Activated naive CD4-positive, alpha-beta T cell treated with anti-CD3 and anti-CD28 coated beads, Interleukin-2, amount 50 U/mL, for 24 hours (primary cell): ENCODE measurements at regions not wholly inside any gene's neighbourhood (a gene's known extent, or its start where the extent isn't known, plus 50 kb on each side); places are given as distances from the start of the nearest gene placed in this dataset.
A peak's percentile ranks its signal among the peaks of the same experiment; 100 is the strongest.

ENCODE experiments used
- H3K27ac Mint-ChIP-seq: one replicate; pipeline ENCODE4 v1.8.0; 2021; ENCODE audit warnings: mild to moderate bottlenecking, mixed read lengths
- H3K27me3 Mint-ChIP-seq: one replicate; pipeline ENCODE4 v1.8.0; 2021; ENCODE audit warnings: mixed read lengths
- H3K36me3 Mint-ChIP-seq: one replicate; pipeline ENCODE4 v1.8.0; 2021; ENCODE audit warnings: mixed read lengths
- H3K4me1 Mint-ChIP-seq: one replicate; pipeline ENCODE4 v1.8.0; 2021; ENCODE audit warnings: mixed read lengths
- H3K4me3 Mint-ChIP-seq: one replicate; pipeline ENCODE4 v1.8.0; 2021; ENCODE audit warnings: mild to moderate bottlenecking, mixed read lengths
- H3K9me3 Mint-ChIP-seq: one replicate; pipeline ENCODE4 v1.8.0; 2021; ENCODE audit warnings: mixed read lengths

DNA sequence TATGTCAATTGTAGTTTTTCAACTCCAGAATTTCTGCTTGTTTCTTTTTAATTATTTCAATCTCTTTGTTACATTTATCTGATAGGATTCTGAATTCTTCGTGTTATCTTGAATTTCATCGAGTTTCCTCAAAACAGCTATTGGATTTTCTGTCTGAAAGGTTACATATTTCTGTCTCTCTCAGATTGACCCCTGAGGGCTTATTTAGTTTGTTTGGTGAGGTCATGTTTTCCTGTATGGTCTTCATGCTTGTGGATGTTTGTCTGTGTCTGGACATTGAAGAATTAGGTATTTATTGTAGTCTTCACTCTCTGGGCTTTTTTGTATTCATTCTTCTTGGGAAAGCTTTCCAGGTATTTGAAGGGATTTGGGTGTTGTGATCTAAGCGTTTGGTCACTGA lies 85.6 kb downstream of the SNAPC1 start:
- H3K4me1 Mint-ChIP-seq, result no peaks in the 10 kb centered on the region

DNA sequence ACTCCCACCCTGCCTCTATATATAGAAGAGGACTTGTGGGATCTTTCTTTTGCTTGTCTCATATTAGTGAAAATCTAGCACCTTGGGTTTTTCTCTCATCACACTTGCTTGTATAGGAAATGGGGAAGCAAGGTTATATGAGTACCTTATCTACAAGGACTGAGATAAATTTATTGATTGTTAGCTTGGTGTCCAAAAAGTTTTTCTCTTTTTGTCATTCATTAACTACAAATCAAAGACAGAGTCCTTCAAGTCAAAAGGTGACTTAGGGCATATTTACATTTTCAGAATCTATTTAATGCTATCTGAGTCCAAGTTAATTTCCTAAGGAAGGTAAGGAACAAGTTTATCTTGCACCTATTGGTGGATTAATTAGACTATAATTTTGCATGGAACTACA lies 92.7 kb downstream of the SNAPC1 start:
- H3K4me3 Mint-ChIP-seq, result no peak overlapping the region
- peaks cover 1% of the 10 kb centered on the region for H3K36me3 Mint-ChIP-seq
- H3K9me3 Mint-ChIP-seq, result no peaks in the 10 kb centered on the region
- H3K27ac Mint-ChIP-seq, result no peak overlapping the region
- H3K27me3 Mint-ChIP-seq, result peaks cover 12% of the 10 kb centered on the region
- no peaks in the 10 kb centered on the region for H3K4me1 Mint-ChIP-seq

More for the DNA sequence above, 85.6 kb downstream of the SNAPC1 start:
- no peaks in the 10 kb centered on the region for H3K9me3 Mint-ChIP-seq
- no peak overlapping the region for H3K4me3 Mint-ChIP-seq
- H3K27me3 Mint-ChIP-seq, result peaks cover 4% of the 10 kb centered on the region
- H3K36me3 Mint-ChIP-seq, result peaks cover 1% of the 10 kb centered on the region
- H3K27ac Mint-ChIP-seq, result no peak overlapping the region

DNA sequence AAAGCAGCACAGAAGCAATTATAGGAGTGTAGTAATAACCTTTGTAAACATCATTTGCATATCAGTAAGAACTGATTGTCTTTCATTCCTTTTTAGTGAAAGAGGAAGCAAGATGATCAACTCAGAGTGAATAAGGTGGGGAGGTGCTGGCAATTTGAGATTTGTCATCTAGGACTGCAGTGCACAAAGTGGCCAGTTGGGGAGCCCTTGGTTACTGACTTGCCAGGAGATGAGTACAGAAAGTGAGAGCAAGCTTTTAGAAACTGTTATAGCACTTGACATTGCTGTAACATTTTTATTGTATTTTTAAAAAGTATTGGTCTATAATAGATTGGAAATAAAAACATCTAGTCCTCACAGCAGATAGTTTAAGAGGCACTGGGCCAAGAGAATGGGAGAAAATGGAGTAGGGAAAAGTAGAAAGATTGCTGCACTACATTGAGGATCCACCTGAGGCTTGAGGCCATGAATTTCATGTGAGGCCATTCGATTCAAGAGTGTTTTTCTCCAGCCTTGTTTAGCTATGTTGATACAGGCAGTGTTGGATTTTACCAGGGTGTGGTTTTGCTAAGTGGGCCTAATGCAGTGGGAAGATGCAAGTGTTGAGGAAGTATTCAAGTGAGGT lies 98.2 kb downstream of the SNAPC1 start:
- no peak overlapping the region for H3K27ac Mint-ChIP-seq
- no peak overlapping the region for H3K4me3 Mint-ChIP-seq

DNA sequence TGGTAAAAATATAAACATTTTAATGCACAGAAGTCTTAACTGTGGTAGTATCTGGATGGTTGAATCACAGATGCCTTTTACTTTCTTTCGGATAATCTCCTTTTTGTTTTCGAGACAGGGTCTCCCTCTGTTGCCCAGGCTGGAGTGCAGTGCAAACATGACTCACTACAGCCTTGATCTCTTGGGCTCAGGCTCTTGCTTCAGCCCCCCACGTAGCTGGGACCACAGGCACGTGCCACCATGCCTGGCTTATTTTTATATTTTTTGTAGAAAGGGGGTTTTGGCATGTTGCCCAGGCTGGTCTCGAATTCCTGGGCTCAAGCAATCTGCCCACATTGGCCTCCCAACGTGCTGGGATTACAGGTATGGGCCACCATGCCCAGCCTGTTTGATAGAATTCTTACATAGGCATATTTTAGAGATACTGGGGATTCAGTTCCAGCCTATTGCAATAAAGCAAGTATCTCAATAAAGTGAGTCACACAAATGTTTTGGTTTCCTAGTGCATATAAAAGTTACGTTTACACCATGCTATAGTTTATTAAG lies 99.2 kb downstream of the SNAPC1 start:
- Mint-ChIP-seq H3K27me3 (peaks cover 9% of the 10 kb centered on the region), H3K4me1 (no peaks in the 10 kb centered on the region), H3K9me3 (no peaks in the 10 kb centered on the region), H3K36me3 (no peaks in the 10 kb centered on the region), H3K4me3 (no peak overlapping the region), H3K27ac (no peak overlapping the region)

More for the DNA sequence above, 98.2 kb downstream of the SNAPC1 start:
- Mint-ChIP-seq H3K4me1 (no peaks in the 10 kb centered on the region), H3K9me3 (no peaks in the 10 kb centered on the region), H3K36me3 (no peaks in the 10 kb centered on the region), H3K27me3 (peaks cover 9% of the 10 kb centered on the region)

DNA sequence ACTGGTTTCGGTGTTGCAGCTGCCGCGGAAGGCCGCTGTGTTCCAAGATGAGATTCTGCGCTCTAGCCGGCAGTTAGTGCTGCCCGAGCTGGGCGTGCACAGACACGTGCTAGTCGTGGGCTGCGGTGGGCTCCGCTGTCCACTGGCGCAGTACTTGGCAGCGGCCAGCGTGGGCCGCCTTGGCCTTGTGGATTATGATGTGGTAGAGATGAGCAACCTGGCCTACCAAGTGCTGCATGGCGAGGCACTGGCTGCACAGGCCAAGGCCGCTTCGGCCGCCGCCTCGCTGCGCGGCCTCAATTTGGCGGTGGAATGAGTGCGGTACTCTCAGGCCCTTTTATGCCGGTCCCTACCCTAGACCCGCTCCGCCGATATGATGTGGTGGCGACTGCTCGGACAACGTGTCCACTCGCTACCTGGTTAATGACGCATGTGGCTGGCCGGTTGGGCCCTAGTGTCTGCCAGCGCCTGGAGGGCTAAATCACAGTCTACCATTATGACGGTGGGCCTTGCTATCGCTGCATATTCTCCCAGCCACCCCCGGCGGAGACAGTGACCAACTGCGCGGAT lies 102.2 kb downstream of the SNAPC1 start:
- Mint-ChIP-seq H3K36me3 (no peaks in the 10 kb centered on the region), H3K27ac (no peak overlapping the region), H3K4me1 (peaks cover 9% of the 10 kb centered on the region), H3K4me3 (no peak overlapping the region), H3K27me3 (no peaks in the 10 kb centered on the region), H3K9me3 (no peaks in the 10 kb centered on the region)

DNA sequence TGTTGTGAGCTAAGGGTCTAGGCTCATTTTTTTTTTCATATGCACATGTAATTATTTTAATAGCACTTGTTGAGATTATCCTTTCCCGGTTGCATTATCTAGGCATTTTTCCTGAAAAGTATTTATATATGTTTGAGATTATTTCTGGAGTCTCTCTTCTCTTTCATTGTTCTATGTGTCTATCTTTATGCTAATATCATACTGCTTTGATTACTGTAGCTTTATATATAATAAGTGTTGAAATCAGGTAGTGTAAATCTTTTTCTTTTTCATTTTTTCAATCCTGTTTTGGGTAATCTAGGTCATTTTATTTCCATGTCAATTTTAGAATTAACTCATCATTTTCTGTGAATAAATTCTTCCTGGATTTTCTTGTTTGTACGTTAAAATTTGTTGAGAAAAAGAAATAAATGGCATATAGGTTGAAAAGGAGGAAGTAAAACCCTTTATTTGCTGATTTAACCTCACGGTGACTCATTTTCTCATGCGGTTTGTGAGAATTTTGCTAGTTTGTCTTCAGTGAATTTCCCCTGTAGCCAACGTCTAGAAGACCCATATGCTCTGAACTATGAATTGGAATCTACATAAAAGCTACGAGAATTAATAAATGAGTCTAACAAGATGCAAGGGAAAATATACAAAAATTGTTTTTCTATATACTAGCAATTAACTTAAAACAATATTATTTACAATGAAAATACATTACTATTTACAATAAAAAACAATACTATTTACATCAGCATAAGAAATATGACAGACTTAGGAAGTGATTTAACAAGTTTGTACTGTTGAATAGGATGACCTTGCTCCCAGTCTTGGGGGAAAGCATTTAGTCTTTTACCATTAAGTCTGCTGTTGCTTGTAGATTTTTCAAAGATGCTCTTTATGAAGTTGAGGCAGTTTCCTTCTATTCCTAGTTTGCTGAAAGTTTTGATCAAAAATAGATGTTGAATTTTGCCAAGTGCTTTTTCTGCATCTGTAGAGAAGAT lies 105.0 kb downstream of the SNAPC1 start:
- Mint-ChIP-seq H3K9me3 (peaks cover 18% of the 10 kb centered on the region), H3K27me3 (peaks cover 2% of the 10 kb centered on the region), H3K4me1 (peaks cover 9% of the 10 kb centered on the region), H3K4me3 (no peak overlapping the region), H3K27ac (no peak overlapping the region), H3K36me3 (peaks cover 11% of the 10 kb centered on the region)

DNA sequence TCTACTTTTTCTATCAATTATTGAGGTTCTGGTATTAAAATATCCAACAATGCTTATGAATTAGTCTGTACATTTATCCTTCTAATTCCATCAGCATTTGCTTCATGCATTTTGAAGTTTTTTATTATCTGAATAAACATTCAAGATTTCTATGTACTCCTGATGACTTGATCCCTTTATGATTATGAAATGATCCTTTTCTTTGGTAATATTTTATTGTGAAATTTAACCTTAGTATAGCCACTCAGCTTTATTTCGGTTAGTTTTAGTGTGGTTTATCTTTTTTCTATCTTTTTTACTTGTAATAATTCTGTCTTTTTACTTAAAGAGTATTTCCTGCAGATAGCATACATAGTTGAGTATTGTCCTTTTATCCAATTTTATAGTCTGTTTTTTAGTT lies 106.6 kb downstream of the SNAPC1 start:
- peaks cover 9% of the 10 kb centered on the region for H3K4me1 Mint-ChIP-seq
- peaks cover 5% of the 10 kb centered on the region for H3K27me3 Mint-ChIP-seq
- H3K27ac Mint-ChIP-seq, result no peak overlapping the region

DNA sequence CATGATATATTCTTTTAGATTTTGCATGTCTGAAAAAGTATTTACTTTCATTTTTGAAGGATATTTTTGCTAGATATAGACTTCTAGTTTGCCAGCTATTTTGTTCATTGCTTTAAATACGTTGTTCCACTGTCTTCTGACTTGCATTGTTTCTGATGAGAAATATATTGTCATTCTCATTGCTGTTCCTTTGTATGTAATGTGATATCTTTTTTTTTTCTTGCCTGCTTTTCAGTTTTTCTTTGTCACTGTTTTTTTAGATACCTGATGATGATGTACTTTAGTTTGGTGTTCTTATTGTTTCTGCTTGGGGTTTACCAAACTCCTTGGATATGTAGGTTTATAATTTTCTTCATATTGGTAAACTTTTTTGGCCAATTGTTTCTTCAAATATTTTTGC lies 107.9 kb downstream of the SNAPC1 start:
- Mint-ChIP-seq H3K36me3 (peaks cover 15% of the 10 kb centered on the region), H3K4me1 (peaks cover 9% of the 10 kb centered on the region), H3K4me3 (no peak overlapping the region), H3K9me3 (peaks cover 23% of the 10 kb centered on the region), H3K27me3 (peaks cover 9% of the 10 kb centered on the region), H3K27ac (no peak overlapping the region)

More for the DNA sequence above, 106.6 kb downstream of the SNAPC1 start:
- Mint-ChIP-seq H3K9me3 (peaks cover 23% of the 10 kb centered on the region), H3K36me3 (peaks cover 13% of the 10 kb centered on the region), H3K4me3 (no peak overlapping the region)

DNA sequence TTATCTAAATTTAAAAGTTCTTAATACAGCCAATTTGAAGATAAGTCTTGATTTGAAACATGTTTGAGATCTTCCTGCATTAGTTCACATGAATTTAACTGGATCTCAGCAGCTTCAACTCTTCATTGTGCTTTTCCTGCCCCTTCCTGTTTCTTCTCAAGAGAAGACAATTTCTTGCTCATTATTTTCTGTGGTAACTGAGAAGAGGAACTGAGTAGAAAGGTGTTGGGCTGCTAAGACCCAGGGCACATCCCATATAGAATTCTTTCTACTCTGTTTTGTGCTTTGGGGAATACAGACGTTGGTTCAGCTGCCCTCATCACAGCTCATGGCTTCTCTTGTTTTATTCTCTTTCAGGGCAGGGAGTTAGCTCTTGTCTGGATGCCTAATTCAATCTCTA lies 110.2 kb downstream of the SNAPC1 start:
- peaks cover 5% of the 10 kb centered on the region for H3K4me1 Mint-ChIP-seq
- peaks cover 23% of the 10 kb centered on the region for H3K9me3 Mint-ChIP-seq
- no peak overlapping the region for H3K27ac Mint-ChIP-seq
- peaks cover 14% of the 10 kb centered on the region for H3K27me3 Mint-ChIP-seq
- H3K36me3 Mint-ChIP-seq, result peaks cover 15% of the 10 kb centered on the region
- no peak overlapping the region for H3K4me3 Mint-ChIP-seq

DNA sequence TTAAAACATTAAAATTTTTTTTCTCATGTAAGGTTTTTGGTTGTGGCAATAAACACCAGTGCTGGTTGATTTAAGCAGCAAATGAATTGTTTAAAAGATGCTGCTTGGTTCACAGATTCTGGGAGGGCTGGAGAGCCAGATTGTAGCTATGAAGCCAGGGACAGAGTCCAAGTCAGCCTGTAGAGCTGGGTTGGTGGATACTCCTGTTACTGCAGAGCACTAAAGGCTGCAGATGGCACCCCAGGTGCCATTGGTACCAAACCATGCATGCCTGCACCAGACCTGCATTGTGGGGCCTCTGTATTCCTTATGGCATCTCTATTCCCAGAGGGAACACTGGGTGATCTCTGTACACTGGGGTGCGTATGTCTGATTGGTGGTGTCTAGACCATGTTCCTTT lies 113.3 kb downstream of the SNAPC1 start:
- H3K4me1 Mint-ChIP-seq, result no peaks in the 10 kb centered on the region
- no peak overlapping the region for H3K4me3 Mint-ChIP-seq
- peaks cover 16% of the 10 kb centered on the region for H3K27me3 Mint-ChIP-seq
- H3K27ac Mint-ChIP-seq, result peak overlapping the region; percentile 63
- peaks cover 14% of the 10 kb centered on the region for H3K9me3 Mint-ChIP-seq
- H3K36me3 Mint-ChIP-seq, result peaks cover 9% of the 10 kb centered on the region

DNA sequence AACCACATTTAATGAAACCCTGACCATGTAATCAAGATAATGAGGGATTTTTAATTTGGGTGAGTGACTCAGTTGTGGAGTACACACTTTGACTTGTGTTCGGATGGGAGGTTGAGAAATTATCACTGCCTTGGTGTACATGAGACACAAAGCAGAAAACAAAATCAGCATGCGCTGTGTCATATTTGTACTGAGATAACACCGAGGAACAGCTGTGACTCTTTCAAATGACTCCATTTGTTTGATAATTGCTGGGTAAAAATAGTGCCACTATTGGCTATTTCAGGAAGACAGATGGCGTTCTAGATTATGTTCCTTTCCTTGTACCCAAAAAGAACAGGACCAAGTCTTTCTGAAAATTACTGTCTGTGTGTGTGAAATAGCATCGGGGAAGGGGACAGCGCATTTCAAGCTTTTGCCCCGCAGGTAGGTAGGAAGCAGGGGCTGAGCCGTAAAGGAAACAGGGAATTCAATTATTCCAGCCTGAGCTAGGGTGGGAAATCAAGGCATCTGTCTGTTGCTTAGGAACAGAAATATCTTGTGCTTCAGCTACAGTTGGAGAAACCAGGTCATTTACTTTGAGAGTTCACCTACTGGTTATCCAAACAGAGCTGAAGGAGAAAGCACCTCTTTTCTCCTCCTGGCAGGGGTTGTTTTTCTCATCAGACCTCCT lies 114.3 kb downstream of the SNAPC1 start:
- H3K36me3 Mint-ChIP-seq, result peaks cover 4% of the 10 kb centered on the region
- H3K4me3 Mint-ChIP-seq, result no peak overlapping the region
- H3K9me3 Mint-ChIP-seq, result peaks cover 4% of the 10 kb centered on the region
- no peaks in the 10 kb centered on the region for H3K4me1 Mint-ChIP-seq
- no peak overlapping the region for H3K27ac Mint-ChIP-seq
- H3K27me3 Mint-ChIP-seq, result peaks cover 16% of the 10 kb centered on the region

DNA sequence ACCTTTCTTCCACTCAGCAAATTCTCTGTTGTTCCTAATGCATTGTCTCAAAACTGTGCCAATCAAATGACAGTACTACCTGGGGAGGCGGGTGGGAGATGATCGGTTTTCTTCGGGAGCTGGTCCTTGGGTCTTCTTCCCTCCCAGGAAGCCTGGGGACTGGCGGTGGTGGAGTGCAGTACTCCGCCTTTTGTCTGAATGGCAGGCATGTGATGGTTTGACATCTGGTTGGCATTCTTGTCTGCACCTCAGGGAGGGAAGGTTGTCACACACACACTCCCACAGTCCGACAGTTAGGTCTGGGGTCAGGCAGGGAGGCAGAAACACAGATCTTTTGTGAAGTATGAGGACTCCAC lies 114.8 kb downstream of the SNAPC1 start:
- H3K4me3 Mint-ChIP-seq, result no peak overlapping the region
- peaks cover 4% of the 10 kb centered on the region for H3K36me3 Mint-ChIP-seq
- H3K27ac Mint-ChIP-seq, result no peak overlapping the region
- peaks cover 19% of the 10 kb centered on the region for H3K27me3 Mint-ChIP-seq
- H3K9me3 Mint-ChIP-seq, result peaks cover 4% of the 10 kb centered on the region
- no peaks in the 10 kb centered on the region for H3K4me1 Mint-ChIP-seq

DNA sequence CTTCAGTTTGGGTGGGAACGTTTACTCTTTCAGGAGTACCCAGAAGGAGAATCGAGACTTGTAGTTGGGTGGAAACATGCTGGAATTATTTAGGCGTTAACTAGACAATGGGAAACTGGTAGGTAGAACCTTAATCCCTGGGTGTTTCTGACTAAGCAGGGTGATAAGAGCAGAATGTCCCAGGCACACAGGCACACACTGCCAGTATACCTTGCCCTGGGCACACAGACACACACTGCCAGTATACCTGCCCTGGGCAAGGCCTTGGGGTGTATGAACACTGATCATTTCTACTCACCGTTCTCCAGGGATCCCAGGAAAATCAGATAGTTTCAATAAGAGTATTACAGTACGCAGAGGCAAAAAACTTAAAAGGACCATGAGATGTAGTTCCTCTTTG lies 115.5 kb downstream of the SNAPC1 start:
- H3K4me1 Mint-ChIP-seq, result no peaks in the 10 kb centered on the region
- peaks cover 19% of the 10 kb centered on the region for H3K27me3 Mint-ChIP-seq
- H3K36me3 Mint-ChIP-seq, result peaks cover 4% of the 10 kb centered on the region
- no peak overlapping the region for H3K27ac Mint-ChIP-seq
- H3K4me3 Mint-ChIP-seq, result no peak overlapping the region
- no peaks in the 10 kb centered on the region for H3K9me3 Mint-ChIP-seq

DNA sequence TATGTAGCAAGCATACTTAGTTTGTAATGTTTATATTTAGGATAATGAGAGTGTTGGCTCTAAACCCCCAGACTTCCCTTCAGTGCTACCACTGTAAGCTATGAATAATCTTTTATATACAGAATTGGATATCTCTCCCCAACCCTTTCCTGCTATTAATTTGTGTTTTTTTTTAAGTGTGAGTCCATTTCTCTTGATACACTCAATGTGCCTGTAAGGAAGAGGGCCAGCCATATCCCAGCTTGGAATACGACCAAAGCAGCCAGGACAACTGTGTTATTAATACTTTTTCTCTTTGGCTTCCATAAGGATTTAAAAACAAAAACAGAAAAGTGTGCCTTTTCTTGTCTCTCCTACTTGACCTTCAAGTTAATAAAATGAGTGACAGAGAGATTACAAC lies 116.7 kb downstream of the SNAPC1 start:
- Mint-ChIP-seq H3K27me3 (peaks cover 19% of the 10 kb centered on the region), H3K9me3 (peaks cover 4% of the 10 kb centered on the region), H3K4me1 (no peaks in the 10 kb centered on the region), H3K36me3 (peaks cover 1% of the 10 kb centered on the region), H3K27ac (no peak overlapping the region), H3K4me3 (no peak overlapping the region)

DNA sequence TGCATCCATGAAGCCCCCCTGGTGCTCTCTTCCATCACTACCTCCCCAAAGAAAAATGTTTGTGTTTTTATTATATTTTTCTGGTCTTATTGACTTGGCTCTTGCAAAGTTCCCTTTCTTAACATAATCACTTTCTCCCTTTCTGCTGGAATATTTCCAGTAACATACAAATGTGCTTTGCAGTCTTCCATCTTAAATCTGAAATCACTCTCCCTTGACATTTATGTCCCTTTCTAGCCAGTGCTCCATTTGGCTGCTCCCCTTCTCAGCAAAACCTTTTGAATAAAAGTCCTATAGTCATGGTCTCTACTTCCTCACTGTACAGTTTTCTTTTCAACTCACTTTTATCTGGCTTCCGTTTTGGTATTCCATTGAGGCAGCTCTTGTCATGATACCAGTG lies 118.8 kb downstream of the SNAPC1 start:
- no peak overlapping the region for H3K27ac Mint-ChIP-seq
- H3K36me3 Mint-ChIP-seq, result no peaks in the 10 kb centered on the region
- H3K4me1 Mint-ChIP-seq, result no peaks in the 10 kb centered on the region
- H3K27me3 Mint-ChIP-seq, result peaks cover 17% of the 10 kb centered on the region
- H3K9me3 Mint-ChIP-seq, result peaks cover 4% of the 10 kb centered on the region
- H3K4me3 Mint-ChIP-seq, result no peak overlapping the region
